ENCODE measurements at regions not wholly inside any gene's neighbourhood (a gene's known extent, or its start where the extent isn't known, plus 50 kb on each side); places are given as distances from the start of the nearest gene placed in this dataset.

- TF ChIP-seq ZNF274 (IDR thresholded peaks at IDR 0.05; ENCODE audit: low read depth, low read length) (no peak), YY1 (IDR thresholded peaks at IDR 0.05; ENCODE audit: insufficient read depth, insufficient read length) (no peak), SUZ12 (IDR thresholded peaks at IDR 0.05; ENCODE audit: extremely low read depth, insufficient read depth, insufficient read length) (no peak)
- no peak overlapping the region for H3K4me3 ChIP-seq (ENCODE audit: insufficient read length, low read depth)
- DNase-seq (ENCODE audit: low read depth, low spot score): no peak
- H3K27me3 ChIP-seq (ENCODE audit: insufficient read depth, insufficient read length): no peaks in the 10 kb centered on the region
- no peaks in the 10 kb centered on the region for H3K9me3 ChIP-seq (ENCODE audit: insufficient read depth, low read length)
- H3K9ac ChIP-seq (ENCODE audit: insufficient read length, low read depth): no peak overlapping the region
- H3K4me1 ChIP-seq (ENCODE audit: insufficient read depth, insufficient read length): no peaks in the 10 kb centered on the region
- no peaks in the 10 kb centered on the region for H3K36me3 ChIP-seq (ENCODE audit: insufficient read depth, insufficient read length, low read length)
Measured at GRCh38 chr12:92486443-92487137, 216.2 kb upstream of the PLEKHG7 start.

GRCh38 chr12:92485351-92486348, 217.1 kb upstream of the PLEKHG7 start:
- H3K9ac ChIP-seq (ENCODE audit: insufficient read length, low read depth): no peak overlapping the region
- no peaks in the 10 kb centered on the region for H3K4me1 ChIP-seq (ENCODE audit: insufficient read depth, insufficient read length)
- H3K9me3 ChIP-seq (ENCODE audit: insufficient read depth, low read length): no peaks in the 10 kb centered on the region
- no peaks in the 10 kb centered on the region for H3K27me3 ChIP-seq (ENCODE audit: insufficient read depth, insufficient read length)
- H3K36me3 ChIP-seq (ENCODE audit: insufficient read depth, insufficient read length, low read length): no peaks in the 10 kb centered on the region
- DNase-seq (ENCODE audit: low read depth, low spot score): no peak
- no peak overlapping the region for H3K4me3 ChIP-seq (ENCODE audit: insufficient read length, low read depth)
- TF ChIP-seq YY1 (IDR thresholded peaks at IDR 0.05; ENCODE audit: insufficient read depth, insufficient read length): no peak
- TF ChIP-seq ZNF274 (IDR thresholded peaks at IDR 0.05; ENCODE audit: low read depth, low read length): no peak
- TF ChIP-seq SUZ12 (IDR thresholded peaks at IDR 0.05; ENCODE audit: extremely low read depth, insufficient read depth, insufficient read length): no peak

GRCh38 chr12:92482599-92482998, 220.2 kb upstream of the PLEKHG7 start:
- H3K36me3 ChIP-seq (ENCODE audit: insufficient read depth, insufficient read length, low read length): no peaks in the 10 kb centered on the region
- DNase-seq (ENCODE audit: low read depth, low spot score): no peak
- no peak overlapping the region for H3K4me3 ChIP-seq (ENCODE audit: insufficient read length, low read depth)
- no peaks in the 10 kb centered on the region for H3K27me3 ChIP-seq (ENCODE audit: insufficient read depth, insufficient read length)
- no peak overlapping the region for H3K9ac ChIP-seq (ENCODE audit: insufficient read length, low read depth)
- H3K4me1 ChIP-seq (ENCODE audit: insufficient read depth, insufficient read length): no peaks in the 10 kb centered on the region
- no peak for TF ChIP-seq SUZ12 (IDR thresholded peaks at IDR 0.05; ENCODE audit: extremely low read depth, insufficient read depth, insufficient read length)
- no peak for TF ChIP-seq ZNF274 (IDR thresholded peaks at IDR 0.05; ENCODE audit: low read depth, low read length)
- no peak for TF ChIP-seq YY1 (IDR thresholded peaks at IDR 0.05; ENCODE audit: insufficient read depth, insufficient read length)
- no peaks in the 10 kb centered on the region for H3K9me3 ChIP-seq (ENCODE audit: insufficient read depth, low read length)

GRCh38 chr12:92481066-92481465, 221.7 kb upstream of the PLEKHG7 start:
- Histone ChIP-seq H3K4me3 (ENCODE audit: insufficient read length, low read depth) (no peak overlapping the region), H3K4me1 (ENCODE audit: insufficient read depth, insufficient read length) (no peaks in the 10 kb centered on the region), H3K9ac (ENCODE audit: insufficient read length, low read depth) (no peak overlapping the region), H3K27me3 (ENCODE audit: insufficient read depth, insufficient read length) (no peaks in the 10 kb centered on the region), H3K36me3 (ENCODE audit: insufficient read depth, insufficient read length, low read length) (no peaks in the 10 kb centered on the region), H3K9me3 (ENCODE audit: insufficient read depth, low read length) (no peaks in the 10 kb centered on the region)
- no peak for TF ChIP-seq YY1 (IDR thresholded peaks at IDR 0.05; ENCODE audit: insufficient read depth, insufficient read length)
- TF ChIP-seq ZNF274 (IDR thresholded peaks at IDR 0.05; ENCODE audit: low read depth, low read length): no peak
- TF ChIP-seq SUZ12 (IDR thresholded peaks at IDR 0.05; ENCODE audit: extremely low read depth, insufficient read depth, insufficient read length): no peak
- DNase-seq (ENCODE audit: low read depth, low spot score): no peak

- H3K36me3 ChIP-seq (ENCODE audit: insufficient read depth, insufficient read length, low read length): no peaks in the 10 kb centered on the region
- no peak overlapping the region for H3K9ac ChIP-seq (ENCODE audit: insufficient read length, low read depth)
- H3K27me3 ChIP-seq (ENCODE audit: insufficient read depth, insufficient read length): no peaks in the 10 kb centered on the region
- no peak overlapping the region for H3K4me3 ChIP-seq (ENCODE audit: insufficient read length, low read depth)
- H3K4me1 ChIP-seq (ENCODE audit: insufficient read depth, insufficient read length): no peaks in the 10 kb centered on the region
- DNase-seq (ENCODE audit: low read depth, low spot score): no peak
- TF ChIP-seq YY1 (IDR thresholded peaks at IDR 0.05; ENCODE audit: insufficient read depth, insufficient read length) (no peak), ZNF274 (IDR thresholded peaks at IDR 0.05; ENCODE audit: low read depth, low read length) (no peak), SUZ12 (IDR thresholded peaks at IDR 0.05; ENCODE audit: extremely low read depth, insufficient read depth, insufficient read length) (no peak)
- no peaks in the 10 kb centered on the region for H3K9me3 ChIP-seq (ENCODE audit: insufficient read depth, low read length)
Measured at GRCh38 chr12:92478692-92479091, 224.1 kb upstream of the PLEKHG7 start.

- H3K27me3 ChIP-seq (ENCODE audit: insufficient read depth, insufficient read length): no peaks in the 10 kb centered on the region
- H3K36me3 ChIP-seq (ENCODE audit: insufficient read depth, insufficient read length, low read length): no peaks in the 10 kb centered on the region
- H3K9ac ChIP-seq (ENCODE audit: insufficient read length, low read depth): no peak overlapping the region
- no peak for DNase-seq (ENCODE audit: low read depth, low spot score)
- H3K4me1 ChIP-seq (ENCODE audit: insufficient read depth, insufficient read length): no peaks in the 10 kb centered on the region
- H3K4me3 ChIP-seq (ENCODE audit: insufficient read length, low read depth): no peak overlapping the region
- H3K9me3 ChIP-seq (ENCODE audit: insufficient read depth, low read length): no peaks in the 10 kb centered on the region
- TF ChIP-seq SUZ12 (IDR thresholded peaks at IDR 0.05; ENCODE audit: extremely low read depth, insufficient read depth, insufficient read length) (no peak), ZNF274 (IDR thresholded peaks at IDR 0.05; ENCODE audit: low read depth, low read length) (no peak), YY1 (IDR thresholded peaks at IDR 0.05; ENCODE audit: insufficient read depth, insufficient read length) (no peak)
Measured at GRCh38 chr12:92476844-92477243, 225.9 kb upstream of the PLEKHG7 start.

GRCh38 chr12:92473564-92473963, 229.2 kb upstream of the PLEKHG7 start:
- H3K27me3 ChIP-seq (ENCODE audit: insufficient read depth, insufficient read length): no peaks in the 10 kb centered on the region
- peaks cover under 1% of the 10 kb centered on the region for H3K4me1 ChIP-seq (ENCODE audit: insufficient read depth, insufficient read length)
- H3K9ac ChIP-seq (ENCODE audit: insufficient read length, low read depth): no peak overlapping the region
- no peaks in the 10 kb centered on the region for H3K9me3 ChIP-seq (ENCODE audit: insufficient read depth, low read length)
- TF ChIP-seq ZNF274 (IDR thresholded peaks at IDR 0.05; ENCODE audit: low read depth, low read length): no peak
- no peak overlapping the region for H3K4me3 ChIP-seq (ENCODE audit: insufficient read length, low read depth)
- no peaks in the 10 kb centered on the region for H3K36me3 ChIP-seq (ENCODE audit: insufficient read depth, insufficient read length, low read length)
- no peak for DNase-seq (ENCODE audit: low read depth, low spot score)
